Activated CD4-positive, CD25-positive, alpha-beta regulatory T cell (primary cell): ENCODE measurements at regions not wholly inside any gene's neighbourhood (a gene's known extent, or its start where the extent isn't known, plus 50 kb on each side); places are given as distances from the start of the nearest gene placed in this dataset.
"Not testable (repeated sequence)": the region's sequence is repeated elsewhere in the genome, so short reads cannot be mapped to it uniquely, and the experiment has no call there.

Experiments
- DNase-seq, 4 experiments: peaks; one replicate each; lab custom pipeline; 2025; lab: John Stamatoyannopoulos, UW

DNA sequence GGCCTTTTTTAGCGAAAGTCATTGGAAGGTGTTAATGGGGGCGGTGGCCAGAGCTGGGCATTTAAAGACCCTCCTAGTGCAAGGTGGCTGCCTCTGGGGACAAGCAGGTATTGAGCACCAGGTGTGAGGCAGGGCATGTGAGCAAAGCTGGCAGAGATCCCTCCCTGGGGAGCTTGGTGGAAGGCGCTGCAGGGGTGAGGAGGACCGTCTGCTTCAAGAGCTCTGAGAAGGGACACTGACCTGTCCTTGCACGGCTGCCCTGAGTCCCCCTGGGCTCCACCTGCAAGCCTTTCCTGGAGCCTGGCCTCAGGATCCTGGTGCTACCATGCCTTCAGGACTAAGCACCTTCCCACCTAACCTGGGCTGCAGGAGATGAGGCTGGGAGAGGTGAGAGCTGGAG is 127.0 kb upstream of the CIBAR2 start:
- no peak for DNase-seq

- no peak for DNase-seq
Observed at GRCh38 chr16:85239871-85240270, 127.6 kb upstream of the CIBAR2 start.

DNA sequence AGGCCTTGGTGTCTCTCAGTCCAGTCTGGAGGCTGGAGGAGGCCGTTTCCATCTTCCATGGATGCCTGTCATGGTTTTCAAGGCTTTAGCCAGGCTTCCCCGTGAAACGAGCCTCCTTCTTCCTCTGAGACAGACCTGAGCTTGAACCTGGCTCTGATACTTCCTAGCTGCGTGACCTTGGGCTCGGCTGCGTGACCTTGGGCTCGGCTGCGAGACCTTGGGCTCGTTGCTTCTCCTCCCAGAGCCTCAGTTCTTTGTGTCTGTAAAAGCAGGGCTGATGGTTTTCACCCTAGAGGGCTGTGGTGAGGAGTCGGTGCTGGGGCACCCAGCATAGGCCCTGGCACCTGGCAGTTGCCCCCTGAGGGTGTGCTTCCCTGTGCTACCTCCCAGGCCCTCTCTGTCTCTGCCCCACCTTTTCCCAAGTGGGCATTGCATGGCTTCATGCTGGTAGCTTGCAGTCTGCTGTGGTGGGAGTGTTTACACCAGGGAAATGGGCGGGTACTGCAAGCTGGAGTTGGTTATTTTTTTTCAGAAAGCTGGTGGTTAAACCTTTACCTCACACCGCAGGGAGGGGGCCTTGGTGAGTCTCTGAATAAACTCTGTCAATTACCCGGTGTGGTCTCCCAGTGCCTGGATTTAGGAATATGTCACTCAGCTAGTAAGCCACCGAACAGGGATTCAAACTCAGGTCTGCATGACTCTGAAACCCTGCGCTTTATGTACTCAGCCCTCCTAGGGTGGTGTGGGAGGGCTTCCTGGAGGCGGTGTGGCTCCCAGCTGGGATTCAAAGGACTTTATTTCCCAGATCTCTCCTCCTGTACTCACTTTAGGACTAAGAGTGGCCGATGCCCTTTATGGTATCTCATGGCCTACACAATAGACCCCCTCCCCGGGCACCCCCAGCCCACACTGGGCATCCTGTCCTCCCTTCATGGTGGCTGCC is 129.0 kb upstream of the CIBAR2 start:
- no peak for DNase-seq

GRCh38 chr16:85242140-85242539 is 129.9 kb upstream of the CIBAR2 start:
- DNase-seq, result no peak

DNA sequence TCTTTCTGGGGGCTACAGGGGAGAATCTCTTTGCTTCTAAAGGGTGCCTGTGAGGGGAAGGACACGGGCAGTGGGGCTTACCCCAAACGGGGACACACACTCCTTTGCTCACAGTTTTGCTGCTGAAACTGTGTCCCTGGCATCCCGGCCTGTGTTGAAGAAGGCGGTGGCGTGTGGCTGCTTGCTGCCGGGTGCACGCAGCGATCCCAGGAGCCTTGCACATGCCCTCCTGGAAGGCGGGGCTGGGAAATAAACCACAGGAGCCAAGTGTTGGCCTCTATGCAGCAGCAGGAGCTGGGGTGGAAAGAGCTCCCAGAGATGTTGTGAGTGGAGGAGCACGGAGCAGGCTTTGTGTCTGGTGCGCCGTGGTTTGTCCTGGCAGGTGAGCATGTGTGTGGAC is 131.0 kb upstream of the CIBAR2 start:
- DNase-seq, result no peak

- DNase-seq, result not testable (repeated sequence)
Observed at GRCh38 chr16:85244452-85244851, 132.2 kb upstream of the CIBAR2 start.

- DNase-seq, result peak in 1 of 4 experiments; percentile 19
Observed at GRCh38 chr16:85245307-85246172, 133.3 kb upstream of the CIBAR2 start.

DNA sequence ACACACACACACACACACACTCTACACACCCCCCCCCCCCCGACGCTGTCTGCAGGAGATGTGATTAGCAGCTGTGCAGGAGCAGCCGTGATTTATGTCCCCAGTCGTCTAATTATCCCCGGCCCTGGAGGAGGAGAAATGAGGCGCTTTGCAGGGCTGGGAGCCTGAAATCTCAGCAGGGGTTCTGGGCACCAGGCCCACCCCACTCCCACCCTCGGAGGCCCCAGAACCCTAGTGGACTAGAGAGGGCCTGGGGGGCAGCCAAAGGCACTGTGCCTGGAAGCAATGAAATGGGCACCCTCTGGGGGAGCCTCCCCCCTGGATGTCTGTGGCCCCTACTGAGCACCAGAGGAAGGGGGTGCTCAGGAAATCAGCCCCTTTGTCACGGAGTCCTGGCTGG is 134.2 kb upstream of the CIBAR2 start:
- no peak for DNase-seq

DNA sequence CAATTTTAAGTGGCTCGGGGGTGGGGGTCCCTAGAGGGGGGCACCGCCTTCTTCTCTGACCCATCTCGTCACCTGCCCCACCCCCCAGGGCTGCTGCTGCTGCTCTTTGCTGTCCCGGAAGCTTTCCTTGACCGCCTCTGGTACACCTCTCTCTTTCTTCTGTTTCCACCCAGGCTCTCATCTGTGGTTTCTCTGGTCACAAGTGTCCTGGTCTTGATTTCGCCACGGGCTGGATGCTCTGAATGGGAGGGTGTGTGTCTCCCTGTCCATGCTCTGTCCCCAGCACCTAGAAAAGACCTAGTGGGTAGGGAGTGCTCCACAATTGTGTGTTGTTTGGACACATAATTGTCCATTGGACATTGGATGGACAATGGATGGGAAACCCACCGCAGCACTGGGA is 134.7 kb upstream of the CIBAR2 start:
- DNase-seq, result no peak

GRCh38 chr16:85248342-85248741 is 136.1 kb upstream of the CIBAR2 start:
- DNase-seq, result no peak

- DNase-seq, result no peak
Observed at GRCh38 chr16:85248857-85249256, 136.6 kb upstream of the CIBAR2 start.

DNA sequence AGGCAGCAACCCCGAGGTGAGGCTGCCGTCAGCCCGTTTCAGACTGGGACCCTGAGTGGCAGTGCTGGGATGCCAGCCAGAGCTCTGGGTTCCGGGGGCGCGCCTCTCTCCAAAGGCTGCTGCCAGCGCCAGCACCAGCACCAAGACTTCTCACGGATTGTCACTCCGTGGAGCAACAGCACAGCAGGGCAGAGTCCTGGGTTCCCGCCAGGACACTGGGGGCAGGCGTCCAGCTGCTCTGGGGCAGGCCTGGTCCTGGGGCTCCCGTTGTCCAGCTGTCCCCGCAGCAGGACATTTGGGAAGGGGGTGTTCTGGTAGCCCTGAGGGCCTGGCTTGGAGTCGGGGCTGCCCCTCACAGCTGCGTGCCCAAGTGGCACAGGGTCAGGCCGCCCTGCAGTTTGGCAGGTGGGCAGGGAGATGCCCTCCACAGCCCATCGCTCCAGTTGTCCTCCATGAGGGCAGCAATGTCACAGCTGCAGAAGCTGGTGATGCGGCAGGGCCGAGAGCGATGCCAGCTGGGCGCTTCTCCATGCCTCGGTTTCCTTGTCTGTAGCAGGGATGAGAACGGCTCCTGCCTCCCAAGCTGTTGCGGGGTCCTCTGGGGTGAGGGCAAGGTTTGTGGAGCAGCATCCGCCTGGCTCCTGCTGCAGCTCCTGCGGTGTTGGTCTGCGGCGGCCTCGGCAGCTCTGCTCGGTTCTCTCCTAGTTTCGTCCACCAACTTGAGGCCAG is 137.3 kb upstream of the CIBAR2 start:
- no peak for DNase-seq

DNA sequence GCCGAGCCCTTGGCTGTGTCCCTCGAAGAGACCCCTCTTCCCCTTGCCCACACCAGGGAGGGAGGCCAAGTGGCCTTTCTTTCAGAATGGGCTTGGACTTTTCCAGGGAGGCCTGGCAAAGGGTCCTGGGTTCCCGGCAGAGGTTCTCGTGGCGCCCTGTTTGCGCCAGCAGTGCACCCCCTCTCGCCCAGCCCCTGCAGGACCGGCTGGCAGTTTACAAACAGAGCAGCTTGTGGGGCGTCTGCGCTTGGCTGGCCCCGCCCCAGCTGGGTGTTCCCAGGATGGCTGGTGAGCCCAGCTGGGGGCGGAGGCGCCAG is 137.8 kb upstream of the CIBAR2 start:
- DNase-seq, result no peak

DNA sequence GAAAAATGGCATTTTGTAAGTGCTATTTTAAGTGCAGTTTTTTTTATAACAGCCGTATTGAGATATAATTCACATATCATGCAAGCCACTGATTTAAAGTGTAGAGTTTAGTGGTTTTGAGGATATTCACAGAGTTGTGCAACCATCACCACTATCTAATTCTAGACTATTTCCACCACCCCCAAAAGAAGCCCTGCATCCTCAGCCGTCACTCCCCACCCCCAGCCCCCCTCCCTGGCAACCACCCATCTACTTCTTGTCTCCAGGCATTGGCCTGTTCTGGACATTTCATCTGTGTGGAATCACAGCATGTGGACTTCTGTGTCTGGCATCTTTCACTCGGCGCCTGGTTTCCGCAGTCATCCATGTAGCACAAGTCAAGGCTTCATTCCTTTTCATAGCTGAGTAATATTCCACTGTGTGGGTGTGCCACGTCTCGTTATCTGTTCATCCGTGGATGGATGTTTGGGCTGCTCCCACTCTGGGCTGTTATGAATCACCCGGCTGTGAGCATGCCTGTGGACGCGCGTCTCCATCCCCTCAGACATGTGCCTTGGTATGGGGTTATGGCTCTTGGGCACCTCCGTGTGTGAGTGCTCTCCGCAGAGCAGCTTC is 138.4 kb upstream of the CIBAR2 start:
- no peak for DNase-seq

DNA sequence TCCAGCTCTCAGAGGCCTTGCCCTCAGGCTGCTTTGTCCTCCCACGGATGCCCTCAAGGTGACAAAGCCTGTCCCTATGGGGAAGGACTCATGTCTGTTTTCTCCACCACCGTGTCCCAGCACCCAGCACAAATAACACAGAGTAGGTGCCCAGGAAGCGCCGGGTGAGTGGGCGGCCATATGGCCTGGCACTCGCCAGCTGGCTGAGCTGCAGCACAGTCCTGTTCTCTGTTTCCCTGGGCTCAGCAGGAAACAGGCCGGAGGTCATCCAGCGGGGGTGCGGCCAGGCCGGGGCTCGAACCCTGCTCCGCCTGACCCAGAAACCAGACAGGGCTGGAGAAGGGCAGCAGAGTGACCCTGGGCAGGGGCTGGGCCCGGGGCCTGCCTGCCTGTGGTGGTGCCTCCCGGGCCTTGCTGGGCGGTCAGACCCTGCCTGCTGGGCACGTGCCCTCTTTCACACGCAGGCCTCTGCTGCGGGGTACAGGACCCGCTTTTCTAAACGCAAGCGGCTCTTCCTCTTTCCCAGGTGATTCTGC is 139.0 kb upstream of the CIBAR2 start:
- DNase-seq, result no peak

- no peak for DNase-seq
Observed at GRCh38 chr16:85252014-85252413, 139.7 kb upstream of the CIBAR2 start.

DNA sequence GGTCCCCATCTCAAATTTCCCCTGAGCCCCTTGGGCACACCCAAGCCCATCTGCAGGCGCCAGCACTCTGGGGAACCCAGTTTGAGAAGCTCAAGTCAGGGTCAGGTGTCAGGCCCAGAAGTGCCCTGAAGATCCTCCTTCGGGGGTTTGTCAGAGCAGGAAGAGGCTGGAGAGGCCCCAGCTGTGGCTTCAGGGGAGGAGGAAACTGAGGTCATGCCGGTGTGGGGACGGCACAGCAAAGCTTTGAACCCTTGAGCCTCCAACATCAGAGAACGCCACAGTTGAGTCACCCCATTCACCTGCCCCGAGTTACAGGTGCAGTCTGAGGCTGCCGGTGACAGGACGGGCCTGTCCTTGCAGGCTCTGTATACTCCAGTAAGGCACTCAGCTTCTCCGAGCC is 140.2 kb upstream of the CIBAR2 start:
- no peak for DNase-seq

- DNase-seq, result peak; percentile 38 to 52 (median 45)
Observed at GRCh38 chr16:85253084-85253941, 141.0 kb upstream of the CIBAR2 start.

GRCh38 chr16:85254051-85254450 is 141.8 kb upstream of the CIBAR2 start:
- no peak for DNase-seq

DNA sequence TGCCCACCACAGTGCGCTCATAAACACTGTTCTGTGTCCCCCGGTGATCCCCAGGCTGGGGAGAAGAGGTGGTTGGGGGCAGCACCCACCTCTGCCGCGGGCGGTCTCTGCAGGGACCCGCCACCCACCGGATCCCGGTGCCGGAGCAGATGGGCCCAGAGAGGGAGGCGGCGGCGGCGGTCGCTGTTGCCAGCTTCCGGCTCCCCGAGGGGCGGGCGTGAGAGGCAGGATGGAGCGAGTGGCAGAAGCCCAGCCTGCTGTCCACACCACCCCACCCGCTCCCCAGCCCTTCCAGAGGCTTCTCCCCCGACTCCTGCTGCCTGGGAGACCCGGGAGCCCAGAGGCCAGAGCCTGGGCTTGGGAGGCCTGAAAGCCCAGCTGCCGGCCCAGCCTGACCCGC is 142.6 kb upstream of the CIBAR2 start:
- DNase-seq, result no peak

DNA sequence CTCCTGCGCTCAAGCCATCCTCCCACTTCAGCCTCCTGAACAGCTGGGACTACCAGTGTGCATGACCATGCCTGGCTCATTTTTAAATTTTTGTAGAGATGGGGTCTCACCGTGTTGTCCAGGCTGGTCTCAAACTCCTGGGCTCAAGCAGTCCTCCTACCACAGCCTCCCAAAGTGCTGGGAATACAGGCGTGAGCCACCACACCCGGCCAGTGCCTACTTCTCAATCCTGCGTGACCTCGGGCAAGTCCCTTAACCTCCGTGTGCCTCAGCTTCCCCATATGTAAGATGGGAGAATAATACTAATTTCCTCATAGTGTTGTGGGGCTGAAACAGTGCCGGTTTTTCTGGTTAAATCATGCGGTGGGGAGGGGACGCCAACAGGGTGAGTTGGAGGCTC is 143.5 kb upstream of the CIBAR2 start:
- no peak for DNase-seq
